Heart right ventricle (tissue), 16 donors: ENCODE measurements at regions not wholly inside any gene's neighbourhood (a gene's known extent, or its start where the extent isn't known, plus 50 kb on each side); places are given as distances from the start of the nearest gene placed in this dataset.

Source experiments
- ATAC-seq, 8 donors: fragments of 200-7000 bp; cut with Tn5 transposase; one replicate each; pipeline ENCODE4 v1.9.1; 2020; ENCODE audit warnings: mild to moderate bottlenecking in 8 of 8, moderate library complexity in 8 of 8, moderate number of reproducible peaks in 1 of 8
- DNase-seq, 2 donors: peaks; one replicate each; pipeline ENCODE4 v3.0.0-alpha.2; 2020
- H3K27ac ChIP-seq, 10 donors: fragments of 200-600 bp; sonication (generic) in 2 of 10; one replicate each; pipeline versions ENCODE4 v1.5.0 to v1.8.0; 2020 to 2022; ENCODE audit warnings: mild to moderate bottlenecking in 3 of 10
- H3K27me3 ChIP-seq, 7 donors: fragments of 200-600 bp; one replicate each; pipeline ENCODE4 v1.8.0; 2021 to 2022; ENCODE audit warnings: mild to moderate bottlenecking in 2 of 7
- H3K36me3 ChIP-seq, 9 donors: fragments of 200-600 bp; sonication (generic) in 1 of 9; one replicate each; pipeline versions ENCODE4 v1.5.0 to v1.8.0; 2020 to 2022; ENCODE audit warnings: mild to moderate bottlenecking in 2 of 9
- H3K4me1 ChIP-seq, 9 donors: fragments of 200-600 bp; sonication (generic) in 1 of 9; one replicate each; pipeline versions ENCODE4 v1.5.0 to v1.8.0; 2020 to 2022; ENCODE audit warnings: mild to moderate bottlenecking in 4 of 9
- H3K4me3 ChIP-seq, 10 donors: fragments of 200-600 bp; sonication (generic) in 2 of 10; one replicate each; pipeline versions ENCODE4 v1.5.0 to v1.8.0; 2020 to 2022; ENCODE audit warnings: mild to moderate bottlenecking in 7 of 10, moderate library complexity in 2 of 10
- H3K9me3 ChIP-seq, 11 donors: fragments of 200-600 bp in 10 of 11; sonication (generic) in 2 of 11; one replicate each; pipeline versions ENCODE4 v1.5.0 to v1.8.0; 2013 to 2022; ENCODE audit warnings: mild to moderate bottlenecking in 2 of 11, control low read depth in 1 of 11, moderate library complexity in 1 of 11
- WGBS, 2 donors: extraction: QIAGEN DNeasy Blood & Tissue Kit; methylation state at CpG; one replicate each; pipeline ENCODE4 v1.1.7; 2013; ENCODE audit warnings: inconsistent platforms in 1 of 2; 5-methylcytosine and 5-hydroxymethylcytosine counted together
- intact Hi-C, 10 donors: fragments of 100-400 bp; cut with DNase I; formaldehyde crosslinking; loops; one replicate each; pipeline versions ENCODE4 v1.11.1 to v1.14.2; 2022
- TF ChIP-seq, protein P1 (sequence below), 9 donors: fragments of 200-600 bp; sonication (generic) in 2 of 9; IDR thresholded peaks; one replicate each; pipeline versions ENCODE4 v1.5.0 to v1.8.0; 2021 to 2022; ENCODE audit warnings: antibody characterized with exemption in 9 of 9, mild to moderate bottlenecking in 5 of 9, moderate library complexity in 1 of 9
- donor health status: Arrhythmogenic right ventricular cardiomyopathy.
- donor health status: ischemic (EF 13 %, LVEDD 7.1; RV severe dilation, severe dysfunction).
- donor health status: healthy with polysubstance abuse.
- donor health status: DM: no; HTN: yes; CAD: no.
- donor health status: DM: no; HTN: no; CAD: no.
- donor health status: ischemic (EF 25% LVEDD 6.9; RV normal size, moderate dysfunction).
- donor health status: ischemic (EF 25% LVEDD 5.7; RV mildly dilated, moderate dysfunction).
- donor health status: healthy.
- donor health status: DM: yes; HTN: yes; CAD: no.
- donor health status: Ischemic cardiomyopathy.
- donor health status: ischemic (EF 35%, LVEDD 5.7; RV mildly dilated, moderate dysfunction).
- donor health status: nonischemic (EF 11% LVEDD 7.7; RV severe dilation, severe dysfunction).
- donor health status: DM: yes; HTN: yes; CAD: no.
- donor health status: PGD.
- donor health status: ischemic (EF 29% LVEDD 5.4; RV normal size, mild dysfunction).
- donor health status: nonischemic (EF 23%, LVEDD 6.1; RV moderate dilation, normal function).

DNA sequence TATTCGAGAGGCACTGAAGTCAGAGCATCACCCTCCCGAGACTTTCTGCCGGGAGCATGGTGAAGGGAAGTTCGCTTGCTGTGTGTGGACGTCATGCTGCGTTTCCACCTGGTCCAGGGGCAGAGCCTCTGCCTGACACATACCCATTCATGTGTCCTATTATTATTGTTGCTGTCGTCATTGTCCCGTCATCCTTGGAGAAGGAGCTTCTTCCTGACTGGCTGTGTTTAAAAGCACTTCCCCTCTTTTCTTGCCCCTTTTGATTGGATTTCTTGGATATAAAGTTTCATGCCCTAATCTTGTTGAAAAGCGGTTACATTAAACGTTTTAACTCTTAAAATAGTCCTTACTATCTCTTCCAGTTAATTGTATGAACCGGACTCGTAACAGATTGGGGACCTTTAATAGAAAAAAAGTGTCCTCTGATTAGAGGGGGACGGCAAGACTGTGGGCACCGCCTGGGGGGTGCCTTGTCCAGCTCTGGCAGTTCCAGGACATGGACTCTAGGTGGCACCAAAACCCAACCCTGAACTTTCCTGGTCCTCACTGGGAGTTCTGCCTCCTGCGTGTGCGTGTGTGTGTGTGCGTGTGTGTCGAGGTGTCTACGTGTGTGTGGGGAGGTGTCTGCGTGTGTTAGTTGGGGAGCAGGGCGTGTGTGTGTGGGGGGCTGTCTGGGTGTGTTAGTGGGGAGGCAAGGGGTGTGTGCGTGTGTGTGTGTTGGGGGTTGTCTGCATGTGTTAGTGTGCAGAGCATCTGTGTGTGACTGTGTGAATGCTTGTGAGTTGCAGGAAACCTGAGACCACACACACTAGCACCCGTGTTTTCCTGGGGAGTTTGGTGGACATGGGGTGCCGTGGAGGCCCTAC, 133.3 kb upstream of the CIBAR2 start:
- Histone ChIP-seq H3K27ac (no peak overlapping the region), H3K9me3 (no peaks in the 10 kb centered on the region), H3K27me3 (no peaks in the 10 kb centered on the region), H3K4me3 (no peak overlapping the region), H3K4me1 (peaks cover 0 to 8% (median 0%) of the 10 kb centered on the region in 9 donors), H3K36me3 (no peaks in the 10 kb centered on the region)
- WGBS, 2 donors: 23 to 26% methylated on average over 23 to 24 of the region's 24 CpGs
- intact Hi-C loops: loop anchor here in 7 of 10 donors (5.0 to 10.0 kb wide), 2 partner anchors 128 to 131 kb away; partner anchors contain the start of gene CIBAR2 (in 3 of the 7)
- TF ChIP-seq, protein P1, sequence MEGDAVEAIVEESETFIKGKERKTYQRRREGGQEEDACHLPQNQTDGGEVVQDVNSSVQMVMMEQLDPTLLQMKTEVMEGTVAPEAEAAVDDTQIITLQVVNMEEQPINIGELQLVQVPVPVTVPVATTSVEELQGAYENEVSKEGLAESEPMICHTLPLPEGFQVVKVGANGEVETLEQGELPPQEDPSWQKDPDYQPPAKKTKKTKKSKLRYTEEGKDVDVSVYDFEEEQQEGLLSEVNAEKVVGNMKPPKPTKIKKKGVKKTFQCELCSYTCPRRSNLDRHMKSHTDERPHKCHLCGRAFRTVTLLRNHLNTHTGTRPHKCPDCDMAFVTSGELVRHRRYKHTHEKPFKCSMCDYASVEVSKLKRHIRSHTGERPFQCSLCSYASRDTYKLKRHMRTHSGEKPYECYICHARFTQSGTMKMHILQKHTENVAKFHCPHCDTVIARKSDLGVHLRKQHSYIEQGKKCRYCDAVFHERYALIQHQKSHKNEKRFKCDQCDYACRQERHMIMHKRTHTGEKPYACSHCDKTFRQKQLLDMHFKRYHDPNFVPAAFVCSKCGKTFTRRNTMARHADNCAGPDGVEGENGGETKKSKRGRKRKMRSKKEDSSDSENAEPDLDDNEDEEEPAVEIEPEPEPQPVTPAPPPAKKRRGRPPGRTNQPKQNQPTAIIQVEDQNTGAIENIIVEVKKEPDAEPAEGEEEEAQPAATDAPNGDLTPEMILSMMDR (IDR thresholded peaks at IDR 0.05): peak; percentile 67 to 82 (median 76)
- ATAC-seq (peak in 7 of 8 donors; percentile 46 to 77 (median 55)), DNase-seq (peak; percentile 59 to 68)

DNA sequence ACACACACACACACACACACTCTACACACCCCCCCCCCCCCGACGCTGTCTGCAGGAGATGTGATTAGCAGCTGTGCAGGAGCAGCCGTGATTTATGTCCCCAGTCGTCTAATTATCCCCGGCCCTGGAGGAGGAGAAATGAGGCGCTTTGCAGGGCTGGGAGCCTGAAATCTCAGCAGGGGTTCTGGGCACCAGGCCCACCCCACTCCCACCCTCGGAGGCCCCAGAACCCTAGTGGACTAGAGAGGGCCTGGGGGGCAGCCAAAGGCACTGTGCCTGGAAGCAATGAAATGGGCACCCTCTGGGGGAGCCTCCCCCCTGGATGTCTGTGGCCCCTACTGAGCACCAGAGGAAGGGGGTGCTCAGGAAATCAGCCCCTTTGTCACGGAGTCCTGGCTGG, 134.2 kb upstream of the CIBAR2 start:
- DNase-seq (no peak), ATAC-seq (peak in 1 of 8 donors; percentile 3)
- Histone ChIP-seq H3K27me3 (no peaks in the 10 kb centered on the region), H3K4me1 (peaks cover 0 to 8% (median 0%) of the 10 kb centered on the region in 9 donors), H3K27ac (no peak overlapping the region), H3K4me3 (no peak overlapping the region), H3K9me3 (no peaks in the 10 kb centered on the region), H3K36me3 (no peaks in the 10 kb centered on the region)
- intact Hi-C loops: loop anchor here in 7 of 10 donors (5.0 to 10.0 kb wide), 2 partner anchors 129 to 132 kb away; partner anchors contain the start of gene CIBAR2 (in 3 of the 7)
- TF ChIP-seq, protein P1 (IDR thresholded peaks at IDR 0.05): no peak
- WGBS, 2 donors: 33 to 42% methylated on average over 8 of the region's 8 CpGs

DNA sequence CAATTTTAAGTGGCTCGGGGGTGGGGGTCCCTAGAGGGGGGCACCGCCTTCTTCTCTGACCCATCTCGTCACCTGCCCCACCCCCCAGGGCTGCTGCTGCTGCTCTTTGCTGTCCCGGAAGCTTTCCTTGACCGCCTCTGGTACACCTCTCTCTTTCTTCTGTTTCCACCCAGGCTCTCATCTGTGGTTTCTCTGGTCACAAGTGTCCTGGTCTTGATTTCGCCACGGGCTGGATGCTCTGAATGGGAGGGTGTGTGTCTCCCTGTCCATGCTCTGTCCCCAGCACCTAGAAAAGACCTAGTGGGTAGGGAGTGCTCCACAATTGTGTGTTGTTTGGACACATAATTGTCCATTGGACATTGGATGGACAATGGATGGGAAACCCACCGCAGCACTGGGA, 134.7 kb upstream of the CIBAR2 start:
- DNase-seq (no peak), ATAC-seq (no peak)
- H3K4me3 ChIP-seq: no peak overlapping the region
- no peaks in the 10 kb centered on the region for H3K36me3 ChIP-seq
- TF ChIP-seq, protein P1 (IDR thresholded peaks at IDR 0.05): no peak
- WGBS, 2 donors: 84 to 86% methylated on average over 8 of the region's 8 CpGs
- no peak overlapping the region for H3K27ac ChIP-seq
- H3K9me3 ChIP-seq: no peaks in the 10 kb centered on the region
- H3K27me3 ChIP-seq: no peaks in the 10 kb centered on the region
- peaks cover 0 to 8% (median 0%) of the 10 kb centered on the region in 9 donors for H3K4me1 ChIP-seq
- intact Hi-C loops: loop anchor here in 7 of 10 donors (5.0 to 10.0 kb wide), 2 partner anchors 130 to 132 kb away; partner anchors contain the start of gene CIBAR2 (in 3 of the 7)

DNA sequence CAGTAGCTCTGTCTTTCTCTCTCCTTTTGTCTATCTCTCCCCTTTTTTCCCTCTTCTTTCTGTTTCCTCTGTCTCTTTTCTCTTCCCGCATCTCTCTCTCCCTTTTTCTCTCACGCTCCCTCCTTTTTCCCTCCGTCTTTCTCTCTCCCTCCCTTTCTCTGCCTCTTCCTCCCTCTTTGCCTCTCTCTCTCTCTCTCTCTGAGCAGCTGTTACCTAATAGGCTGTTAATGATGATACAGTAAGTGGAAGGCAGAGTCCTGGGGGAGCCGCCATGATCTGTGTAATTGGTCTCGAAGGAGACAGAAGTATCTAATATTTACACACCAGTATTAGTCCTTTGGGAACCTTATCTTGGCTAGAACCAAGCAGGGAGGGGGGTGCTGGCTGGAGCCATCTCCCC, 136.1 kb upstream of the CIBAR2 start:
- Histone ChIP-seq H3K27ac (no peak overlapping the region), H3K36me3 (no peaks in the 10 kb centered on the region), H3K9me3 (no peaks in the 10 kb centered on the region), H3K4me1 (peaks cover 0 to 8% (median 0%) of the 10 kb centered on the region in 9 donors), H3K4me3 (no peak overlapping the region), H3K27me3 (no peaks in the 10 kb centered on the region)
- TF ChIP-seq, protein P1 (IDR thresholded peaks at IDR 0.05): no peak
- intact Hi-C loops: loop anchor here in 7 of 10 donors (5.0 to 10.0 kb wide), 2 partner anchors 131 to 134 kb away; partner anchors contain the start of gene CIBAR2 (in 3 of the 7)
- ATAC-seq (no peak), DNase-seq (no peak)
- WGBS, 2 donors: 88 to 92% methylated on average over 5 of the region's 5 CpGs
